Peyer's patch (tissue), 4 donors: ENCODE measurements at regions not wholly inside any gene's neighbourhood (a gene's known extent, or its start where the extent isn't known, plus 50 kb on each side); places are given as distances from the start of the nearest gene placed in this dataset.

Source experiments
- POLR2A ChIP-seq, 2 donors: fragments of 450-650 bp; IDR thresholded peaks; one replicate each; pipeline ENCODE4 v1.5.1; 2017; ENCODE audit warnings: antibody characterized with exemption in 2 of 2, mild to moderate bottlenecking in 2 of 2, moderate library complexity in 2 of 2
- TF ChIP-seq, protein P1 (sequence below), 6 experiments: fragments of 450-650 bp in 4 of 6; fragments of 200-600 bp in 2 of 6; sonication (generic) in 1 of 6; IDR thresholded peaks; one replicate each; pipeline ENCODE4 v1.5.1; 2017 to 2019; ENCODE audit warnings: antibody characterized with exemption in 6 of 6, mild to moderate bottlenecking in 3 of 6, moderate library complexity in 1 of 6

DNA sequence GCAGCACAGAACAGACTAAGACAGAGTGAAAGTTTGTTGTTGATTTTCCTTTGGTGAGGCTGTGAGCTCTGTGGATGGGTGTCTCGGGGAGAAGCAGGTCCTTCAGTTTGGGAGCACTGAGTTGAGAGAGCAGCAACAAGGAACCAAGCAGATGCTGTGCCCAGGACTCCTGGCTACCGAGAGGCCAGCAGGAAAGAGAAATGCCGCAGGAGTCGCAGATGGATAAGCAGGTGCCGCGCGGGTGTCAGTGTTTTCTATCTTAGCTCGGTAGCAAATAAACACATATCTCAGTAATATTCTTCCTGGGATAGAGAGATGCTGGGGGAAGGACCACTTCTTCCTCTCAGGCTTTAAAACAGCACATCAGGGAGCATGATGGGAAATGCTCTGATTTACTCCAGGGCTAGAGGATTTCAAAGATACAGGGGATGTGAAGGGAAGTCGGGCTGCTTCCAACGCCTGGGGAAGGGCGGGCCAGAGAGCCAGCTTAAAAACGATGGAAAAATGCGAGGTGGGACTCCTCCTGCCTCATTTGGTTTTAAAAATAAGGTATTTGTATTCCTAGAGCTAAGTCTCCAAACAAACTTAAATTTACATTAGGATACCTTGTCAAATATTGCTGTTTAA, 470.7 kb upstream of the B3GAT1 start:
- TF ChIP-seq, protein P1, sequence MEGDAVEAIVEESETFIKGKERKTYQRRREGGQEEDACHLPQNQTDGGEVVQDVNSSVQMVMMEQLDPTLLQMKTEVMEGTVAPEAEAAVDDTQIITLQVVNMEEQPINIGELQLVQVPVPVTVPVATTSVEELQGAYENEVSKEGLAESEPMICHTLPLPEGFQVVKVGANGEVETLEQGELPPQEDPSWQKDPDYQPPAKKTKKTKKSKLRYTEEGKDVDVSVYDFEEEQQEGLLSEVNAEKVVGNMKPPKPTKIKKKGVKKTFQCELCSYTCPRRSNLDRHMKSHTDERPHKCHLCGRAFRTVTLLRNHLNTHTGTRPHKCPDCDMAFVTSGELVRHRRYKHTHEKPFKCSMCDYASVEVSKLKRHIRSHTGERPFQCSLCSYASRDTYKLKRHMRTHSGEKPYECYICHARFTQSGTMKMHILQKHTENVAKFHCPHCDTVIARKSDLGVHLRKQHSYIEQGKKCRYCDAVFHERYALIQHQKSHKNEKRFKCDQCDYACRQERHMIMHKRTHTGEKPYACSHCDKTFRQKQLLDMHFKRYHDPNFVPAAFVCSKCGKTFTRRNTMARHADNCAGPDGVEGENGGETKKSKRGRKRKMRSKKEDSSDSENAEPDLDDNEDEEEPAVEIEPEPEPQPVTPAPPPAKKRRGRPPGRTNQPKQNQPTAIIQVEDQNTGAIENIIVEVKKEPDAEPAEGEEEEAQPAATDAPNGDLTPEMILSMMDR (IDR thresholded peaks at IDR 0.05): no peak
- TF ChIP-seq POLR2A (IDR thresholded peaks at IDR 0.05): no peak
